ENCODE measurements at regions not wholly inside any gene's neighbourhood (a gene's known extent, or its start where the extent isn't known, plus 50 kb on each side); places are given as distances from the start of the nearest gene placed in this dataset.

- intact Hi-C loops (cut with DNase I) = no loop called here
- Histone ChIP-seq H3K4me1 (no peaks in the 10 kb centered on the region), H3K9me3 (peaks cover 0 to 5% of the 10 kb centered on the region in 2 donors), H3K36me3 (no peaks in the 10 kb centered on the region), H3K27ac (no peak overlapping the region), H3K27me3 (no peaks in the 10 kb centered on the region), H3K4me3 (no peak overlapping the region)
- ATAC-seq (no peak), DNase-seq (no peak)
- TF ChIP-seq CTCF (IDR thresholded peaks at IDR 0.05) = no peak
Observed at GRCh38 chr3:79976466-79976865, 208.7 kb upstream of the ROBO1 start.

- H3K36me3 ChIP-seq = no peaks in the 10 kb centered on the region
Observed at GRCh38 chr3:79973917-79974595, 206.3 kb upstream of the ROBO1 start.

GRCh38 chr3:79973482-79973881 is 205.7 kb upstream of the ROBO1 start:
- Histone ChIP-seq H3K36me3 (no peaks in the 10 kb centered on the region), H3K27me3 (no peaks in the 10 kb centered on the region), H3K4me1 (no peaks in the 10 kb centered on the region), H3K27ac (no peak overlapping the region), H3K4me3 (no peak overlapping the region), H3K9me3 (peaks cover 0 to 5% of the 10 kb centered on the region in 2 donors)
- no peak for TF ChIP-seq CTCF (IDR thresholded peaks at IDR 0.05)
- DNase-seq (no peak), ATAC-seq (no peak)
- intact Hi-C loops (cut with DNase I) = no loop called here

More at GRCh38 chr3:79973917-79974595, 206.3 kb upstream of the ROBO1 start:
- DNase-seq (no peak), ATAC-seq (no peak)
- TF ChIP-seq CTCF (IDR thresholded peaks at IDR 0.05) = no peak
- intact Hi-C loops (cut with DNase I) = no loop called here
- no peak overlapping the region for H3K4me3 ChIP-seq
- H3K9me3 ChIP-seq = peaks cover 0 to 5% of the 10 kb centered on the region in 2 donors
- no peak overlapping the region for H3K27ac ChIP-seq
- H3K4me1 ChIP-seq = no peaks in the 10 kb centered on the region
- H3K27me3 ChIP-seq = no peaks in the 10 kb centered on the region

GRCh38 chr3:79968418-79968817 is 200.6 kb upstream of the ROBO1 start:
- no peak overlapping the region for H3K4me3 ChIP-seq
- intact Hi-C loops (cut with DNase I) = no loop called here
- DNase-seq = no peak

GRCh38 chr3:79960594-79960993 is 192.8 kb upstream of the ROBO1 start:
- Histone ChIP-seq H3K27ac (no peak overlapping the region), H3K4me3 (no peak overlapping the region), H3K4me1 (no peaks in the 10 kb centered on the region), H3K9me3 (peaks cover 0 to 12% of the 10 kb centered on the region in 2 donors), H3K36me3 (no peaks in the 10 kb centered on the region), H3K27me3 (no peaks in the 10 kb centered on the region)
- no peak for TF ChIP-seq CTCF (IDR thresholded peaks at IDR 0.05)
- intact Hi-C loops (cut with DNase I) = no loop called here
- ATAC-seq = no peak
- no peak for DNase-seq

More at GRCh38 chr3:79968418-79968817, 200.6 kb upstream of the ROBO1 start:
- no peak overlapping the region for H3K27ac ChIP-seq
- peaks cover 0 to 6% of the 10 kb centered on the region in 2 donors for H3K9me3 ChIP-seq
- ATAC-seq = no peak
- no peaks in the 10 kb centered on the region for H3K27me3 ChIP-seq
- no peaks in the 10 kb centered on the region for H3K36me3 ChIP-seq
- no peak for TF ChIP-seq CTCF (IDR thresholded peaks at IDR 0.05)
- H3K4me1 ChIP-seq = no peaks in the 10 kb centered on the region
